Ectodermal cell (in vitro differentiated cells): ENCODE measurements at regions not wholly inside any gene's neighbourhood (a gene's known extent, or its start where the extent isn't known, plus 50 kb on each side); places are given as distances from the start of the nearest gene placed in this dataset.

ENCODE experiments used
- H3K27ac ChIP-seq: 2 replicates; pipeline ENCODE4 v1.7.0; 2013; ENCODE audit warnings: mild to moderate bottlenecking, low read depth, low read length; ENCODE audit not compliant: insufficient read depth, poor library complexity, severe bottlenecking
- H3K27me3 ChIP-seq: 2 replicates; pipeline ENCODE4 v1.7.0; 2013; ENCODE audit warnings: mild to moderate bottlenecking, low read length; ENCODE audit not compliant: insufficient read depth, control insufficient read depth, poor library complexity, severe bottlenecking
- H3K36me3 ChIP-seq: one replicate; pipeline ENCODE4 v1.7.0; 2013; ENCODE audit warnings: low read length; ENCODE audit not compliant: control insufficient read depth, insufficient read depth
- H3K4me1 ChIP-seq: one replicate; pipeline ENCODE4 v1.7.0; 2013; ENCODE audit warnings: low read length; ENCODE audit not compliant: control insufficient read depth, insufficient read depth
- H3K4me3 ChIP-seq: 2 replicates; pipeline ENCODE4 v1.7.0; 2013; ENCODE audit warnings: low read depth, low read length, control low read depth; ENCODE audit not compliant: insufficient read depth
- H3K9me3 ChIP-seq: 2 replicates; pipeline ENCODE4 v1.7.0; 2013; ENCODE audit warnings: mild to moderate bottlenecking, low read length, moderate library complexity; ENCODE audit not compliant: control insufficient read depth
- WGBS, 2 experiments: methylation state at CpG; one replicate each; pipeline ENCODE4 v1.1.7; 2013; ENCODE audit warnings: missing lambda C conversion rate in 2 of 2; 5-methylcytosine and 5-hydroxymethylcytosine counted together

- H3K4me3 ChIP-seq, result no peak overlapping the region
- peaks cover 5% of the 10 kb centered on the region for H3K27me3 ChIP-seq
- H3K27ac ChIP-seq, result no peak overlapping the region
- H3K36me3 ChIP-seq, result no peaks in the 10 kb centered on the region
- H3K9me3 ChIP-seq, result no peaks in the 10 kb centered on the region
- 91 to 96% methylated on average over 4 of the region's 4 CpGs for WGBS, 2 experiments
- no peaks in the 10 kb centered on the region for H3K4me1 ChIP-seq
These were observed 56.2 kb upstream of the ZMIZ1 start for GRCh38 chr10:79012567-79012966.

GRCh38 chr10:79013406-79013987, 55.3 kb upstream of the ZMIZ1 start:
- H3K4me1 ChIP-seq, result no peaks in the 10 kb centered on the region
- H3K27me3 ChIP-seq, result peaks cover 5% of the 10 kb centered on the region
- no peaks in the 10 kb centered on the region for H3K36me3 ChIP-seq
- WGBS, 2 experiments, result 82 to 87% methylated on average over 12 of the region's 12 CpGs
- no peak overlapping the region for H3K27ac ChIP-seq
- no peaks in the 10 kb centered on the region for H3K9me3 ChIP-seq
- H3K4me3 ChIP-seq, result no peak overlapping the region

GRCh38 chr10:79014796-79015195, 54.0 kb upstream of the ZMIZ1 start:
- Histone ChIP-seq H3K4me1 (no peaks in the 10 kb centered on the region), H3K36me3 (no peaks in the 10 kb centered on the region), H3K9me3 (no peaks in the 10 kb centered on the region), H3K4me3 (no peak overlapping the region), H3K27me3 (peaks cover 5% of the 10 kb centered on the region), H3K27ac (no peak overlapping the region)
- 90 to 95% methylated on average over 1 of the region's 1 CpG for WGBS, 2 experiments

- 91 to 92% methylated on average over 4 of the region's 4 CpGs for WGBS, 2 experiments
- no peak overlapping the region for H3K27ac ChIP-seq
- H3K9me3 ChIP-seq, result no peaks in the 10 kb centered on the region
These were observed 50.8 kb upstream of the ZMIZ1 start for GRCh38 chr10:79017882-79018520.

GRCh38 chr10:79018521-79019011, 50.2 kb upstream of the ZMIZ1 start:
- H3K4me1 ChIP-seq, result no peaks in the 10 kb centered on the region
- H3K4me3 ChIP-seq, result no peak overlapping the region
- H3K27me3 ChIP-seq, result peaks cover 5% of the 10 kb centered on the region
- no peak overlapping the region for H3K27ac ChIP-seq
- WGBS, 2 experiments, result 93% methylated on average over 5 of the region's 5 CpGs
- no peaks in the 10 kb centered on the region for H3K9me3 ChIP-seq
- H3K36me3 ChIP-seq, result no peaks in the 10 kb centered on the region

More at GRCh38 chr10:79017882-79018520, 50.8 kb upstream of the ZMIZ1 start:
- no peaks in the 10 kb centered on the region for H3K4me1 ChIP-seq
- H3K27me3 ChIP-seq, result peaks cover 5% of the 10 kb centered on the region
- H3K36me3 ChIP-seq, result no peaks in the 10 kb centered on the region
- no peak overlapping the region for H3K4me3 ChIP-seq
